Stromal cell of bone marrow (primary cell): ENCODE measurements at regions not wholly inside any gene's neighbourhood (a gene's known extent, or its start where the extent isn't known, plus 50 kb on each side); places are given as distances from the start of the nearest gene placed in this dataset.
"Not testable (repeated sequence)": the region's sequence is repeated elsewhere in the genome, so short reads cannot be mapped to it uniquely, and the experiment has no call there.

Experiments
- DNase-seq: peaks from one replicate; pipeline ENCODE4 v3.0.0-alpha.2; 2012; ENCODE audit warnings: low read depth

- peak; percentile 6 for DNase-seq
These were observed 227.1 kb upstream of the NBPF12 start for GRCh38 chr1:146710838-146711521.

DNA sequence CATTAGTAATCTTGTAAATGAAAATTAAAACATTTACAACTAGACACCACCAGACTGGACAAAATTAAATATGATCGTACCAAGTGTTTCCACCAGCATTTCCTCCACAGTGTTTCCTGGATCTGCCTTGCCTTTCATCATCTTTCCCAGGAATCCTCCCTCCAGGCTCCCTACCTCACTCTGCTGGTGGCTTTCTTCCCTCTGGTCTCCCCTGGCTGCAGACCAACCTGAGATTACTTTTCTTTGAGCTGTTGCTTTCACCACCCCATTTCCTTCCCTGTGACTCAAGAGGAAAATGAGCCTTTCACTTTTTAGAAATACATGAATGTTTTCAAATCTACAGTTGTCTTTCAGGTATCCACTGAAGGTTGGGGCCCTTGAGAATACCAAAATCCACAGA is 228.8 kb upstream of the NBPF12 start:
- DNase-seq = not testable (repeated sequence)

- not testable (repeated sequence) for DNase-seq
These were observed 233.9 kb upstream of the NBPF12 start for GRCh38 chr1:146704162-146704724.

GRCh38 chr1:146701320-146701719 is 236.8 kb upstream of the NBPF12 start:
- not testable (repeated sequence) for DNase-seq

DNA sequence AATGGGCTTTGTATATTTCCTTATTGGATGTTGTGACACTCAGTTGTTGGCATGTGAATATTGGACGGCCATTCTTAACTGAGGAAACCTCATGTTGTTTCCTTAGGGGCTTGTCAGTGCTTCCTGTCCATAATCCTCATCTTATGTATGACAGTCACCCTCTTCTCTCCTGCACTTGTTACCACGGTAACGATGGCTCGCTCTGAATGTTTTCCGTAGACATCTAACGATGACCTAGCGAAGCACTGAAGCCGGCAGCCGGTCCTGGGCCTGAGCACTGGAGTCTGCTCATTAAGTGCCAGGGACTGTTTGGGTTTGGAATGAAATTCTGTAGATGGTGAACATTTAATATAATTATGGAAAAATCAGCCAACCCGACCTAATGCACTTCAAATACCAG is 242.7 kb upstream of the NBPF12 start:
- not testable (repeated sequence) for DNase-seq

DNA sequence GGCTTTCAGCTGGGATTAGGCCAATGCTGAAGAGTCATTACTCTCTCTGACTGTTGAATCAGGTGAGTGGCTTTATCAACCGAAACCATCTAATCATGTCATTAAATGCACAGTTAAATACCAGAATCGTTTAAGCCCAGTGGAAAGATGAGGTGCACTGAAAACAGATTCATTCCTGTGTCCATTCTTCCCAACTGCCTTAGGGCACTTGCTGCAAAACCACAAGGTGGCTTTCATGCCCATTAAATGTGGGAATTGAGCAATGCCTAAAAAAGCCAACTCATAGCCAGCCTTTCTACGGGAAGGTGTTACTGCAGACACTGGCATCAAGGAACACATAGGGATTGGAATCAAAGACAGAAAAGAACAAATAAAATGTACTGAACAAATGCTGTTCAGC is 246.3 kb upstream of the NBPF12 start:
- not testable (repeated sequence) for DNase-seq

GRCh38 chr1:146688893-146689292 is 249.2 kb upstream of the NBPF12 start:
- not testable (repeated sequence) for DNase-seq

- DNase-seq = not testable (repeated sequence)
These were observed 251.3 kb upstream of the NBPF12 start for GRCh38 chr1:146686777-146687366.

DNA sequence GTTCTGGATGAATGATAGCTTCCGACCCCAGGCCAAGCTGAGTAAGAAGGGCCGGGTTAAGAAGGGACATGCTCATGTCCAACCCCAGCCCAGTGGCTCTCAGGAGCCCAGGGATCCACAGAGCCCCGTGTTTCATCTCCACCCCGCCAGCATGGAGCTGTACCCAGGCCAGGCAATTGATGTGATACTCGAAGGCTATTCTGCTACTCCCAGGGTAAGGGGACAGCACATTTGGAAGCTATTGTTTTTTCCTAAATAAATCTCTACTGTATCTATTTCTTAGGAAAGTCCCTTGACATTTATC is 255.0 kb upstream of the NBPF12 start:
- not testable (repeated sequence) for DNase-seq

DNA sequence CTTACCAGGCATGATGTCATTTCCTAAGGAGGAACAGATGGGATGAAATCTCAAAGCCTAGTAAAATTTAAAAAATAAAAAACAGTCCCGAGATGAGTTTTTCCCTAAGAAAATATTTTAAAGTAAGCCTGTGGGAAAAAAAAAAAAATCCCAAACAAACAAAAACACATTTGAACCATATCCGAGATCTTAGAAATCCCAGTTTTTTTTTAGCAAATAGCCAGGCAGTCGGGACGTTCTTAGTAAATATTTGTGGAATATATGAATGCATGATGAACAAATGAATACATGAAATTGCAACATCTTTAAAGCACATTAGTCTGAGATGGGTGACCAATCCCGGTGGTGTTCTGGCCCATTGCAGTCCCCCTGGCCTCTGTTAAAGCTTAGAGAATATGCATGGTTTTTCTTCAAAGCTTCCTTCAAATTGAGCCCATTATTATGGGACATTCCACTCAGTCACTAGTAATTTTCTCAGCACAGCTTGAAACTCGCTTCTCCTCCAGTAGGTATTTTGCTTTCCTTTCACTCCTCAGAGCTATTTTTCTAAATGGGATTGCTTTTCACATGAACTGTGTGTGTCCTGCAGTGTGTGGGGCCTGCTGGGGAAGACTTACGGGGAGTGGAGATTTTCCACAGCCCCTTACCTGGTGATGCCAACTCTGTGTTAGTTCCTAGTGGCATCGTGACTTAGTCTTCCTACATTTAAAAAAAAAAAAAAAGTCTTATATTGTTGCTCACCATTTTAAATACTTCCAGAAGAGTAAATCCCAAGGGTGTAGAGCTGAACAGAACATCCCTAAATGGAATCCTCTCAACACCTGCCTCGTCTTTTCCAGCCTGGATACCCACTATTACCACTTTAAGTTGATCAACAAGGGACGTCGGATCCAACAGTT is 255.6 kb upstream of the NBPF12 start:
- not testable (repeated sequence) for DNase-seq

DNA sequence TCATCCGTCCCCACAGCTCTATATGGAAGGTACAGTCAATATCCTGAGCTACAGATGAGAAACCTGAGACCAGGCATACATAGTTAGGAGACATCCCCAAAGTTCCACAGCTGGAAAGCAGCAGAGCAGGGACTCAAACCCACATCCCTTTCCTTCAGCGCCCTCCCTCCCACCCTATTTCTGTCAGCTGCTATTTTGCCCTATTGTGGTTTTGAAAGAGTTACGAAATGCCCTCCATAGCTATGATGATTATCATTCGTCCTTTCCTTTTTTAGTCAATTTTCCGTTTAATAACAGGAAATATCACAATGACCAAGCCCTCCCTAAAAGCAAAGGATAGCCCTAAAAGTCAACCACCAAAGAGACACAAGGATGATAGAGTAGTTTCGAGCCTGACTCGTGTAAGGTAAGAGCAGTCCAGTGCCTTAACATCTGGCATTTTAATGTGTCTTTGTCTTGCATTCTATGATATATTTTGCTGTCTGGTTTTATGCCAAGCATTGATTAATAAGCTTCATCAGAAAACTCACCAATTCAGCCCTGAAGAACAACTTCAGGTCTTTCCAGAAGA is 264.3 kb upstream of the NBPF12 start:
- peak; percentile 6 for DNase-seq

DNA sequence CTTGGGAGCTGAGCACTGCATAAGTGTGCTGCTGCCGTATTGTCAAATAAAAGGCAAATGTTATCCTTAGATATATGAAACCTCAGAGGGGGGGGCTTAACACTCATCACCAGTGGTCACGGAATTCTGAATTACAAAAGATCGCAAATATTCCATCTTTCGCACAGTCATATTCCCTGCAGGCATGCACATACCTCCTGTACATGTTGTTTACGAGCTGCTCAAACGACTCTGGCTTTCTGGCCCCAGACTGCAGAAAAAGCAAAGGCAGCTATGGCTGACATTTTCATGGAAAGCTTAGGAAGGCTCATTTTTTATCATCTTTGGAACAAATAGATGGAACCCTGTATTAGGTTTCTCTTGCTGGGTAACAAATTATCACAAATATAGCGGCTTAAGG is 265.5 kb upstream of the NBPF12 start:
- DNase-seq = not testable (repeated sequence)

DNA sequence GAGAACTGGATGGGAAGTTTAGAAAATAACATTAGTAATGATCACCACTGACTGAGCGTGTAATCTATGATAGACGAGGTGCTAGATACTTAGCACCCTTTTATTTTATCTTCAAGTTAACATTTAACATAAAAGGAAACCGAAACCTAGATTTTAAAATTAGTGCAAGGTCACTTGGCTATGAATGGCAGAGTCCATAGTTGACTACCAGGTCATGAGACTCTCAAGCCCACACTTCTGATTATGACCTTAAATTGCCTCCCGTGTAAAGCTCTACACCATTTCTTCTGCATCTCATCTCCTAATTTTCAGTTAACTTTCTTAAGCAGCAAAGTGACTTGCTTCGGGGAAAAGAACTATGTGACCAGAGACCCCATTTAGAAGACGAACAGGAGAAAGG is 266.5 kb upstream of the NBPF12 start:
- DNase-seq = not testable (repeated sequence)

DNA sequence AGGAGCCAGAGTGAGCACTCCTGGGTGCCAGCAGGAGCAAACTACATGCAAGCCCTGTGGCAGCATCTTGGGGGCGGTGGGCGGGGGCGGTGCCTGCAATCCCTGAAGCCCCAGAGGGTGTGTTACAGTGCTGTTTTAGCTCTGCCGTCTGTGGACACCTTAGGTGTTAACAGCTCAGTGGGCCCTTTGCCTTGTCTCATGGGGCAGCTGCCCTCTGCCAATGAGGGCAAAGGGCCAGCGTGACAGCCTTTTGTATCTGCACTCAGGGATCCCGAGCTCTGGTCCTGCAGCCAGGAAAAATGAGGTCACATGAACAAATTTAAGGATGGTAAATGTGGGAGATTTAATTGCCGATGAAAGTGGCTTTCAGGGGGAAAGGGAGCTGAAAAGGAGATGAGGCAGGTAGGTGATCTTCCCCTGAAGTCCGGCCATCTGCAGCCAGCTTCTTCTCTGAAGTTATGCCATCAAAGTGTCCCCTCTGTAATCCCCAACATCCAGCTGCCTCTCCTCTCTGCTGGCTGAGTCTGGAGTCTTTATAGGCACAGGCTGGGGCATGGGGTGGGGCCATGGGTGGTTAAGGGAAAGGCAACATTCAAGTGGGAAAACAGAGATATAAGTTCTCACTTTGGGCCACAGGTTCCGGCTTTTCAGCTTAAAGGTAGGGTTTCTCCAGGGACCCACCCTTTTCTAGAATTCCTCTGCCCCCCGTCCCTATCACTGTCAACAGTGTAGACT is 267.1 kb upstream of the NBPF12 start:
- not testable (repeated sequence) for DNase-seq

DNA sequence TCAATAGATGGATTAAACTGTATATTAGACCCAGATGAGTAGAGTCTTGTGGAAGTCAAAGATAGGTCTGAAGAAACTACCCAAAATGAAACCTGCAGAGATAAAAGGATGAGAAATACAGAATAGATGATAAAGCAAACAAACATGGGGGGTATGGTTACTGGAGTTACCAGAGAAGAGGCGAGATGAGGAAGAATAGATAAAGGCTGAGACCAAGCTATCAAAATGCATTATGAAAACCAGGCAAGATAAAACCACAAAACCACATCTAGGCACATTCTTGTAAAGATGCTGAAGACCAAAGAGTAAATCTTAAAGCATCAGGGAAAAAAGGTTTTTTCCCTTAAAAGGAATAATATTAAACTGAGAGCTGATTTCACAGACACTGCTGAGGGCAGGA is 271.8 kb upstream of the NBPF12 start:
- DNase-seq = not testable (repeated sequence)

GRCh38 chr1:146660242-146660641 is 277.9 kb upstream of the NBPF12 start:
- DNase-seq = peak; percentile 3

GRCh38 chr1:146656356-146657060 is 281.6 kb upstream of the NBPF12 start:
- peak; percentile 0 for DNase-seq

DNA sequence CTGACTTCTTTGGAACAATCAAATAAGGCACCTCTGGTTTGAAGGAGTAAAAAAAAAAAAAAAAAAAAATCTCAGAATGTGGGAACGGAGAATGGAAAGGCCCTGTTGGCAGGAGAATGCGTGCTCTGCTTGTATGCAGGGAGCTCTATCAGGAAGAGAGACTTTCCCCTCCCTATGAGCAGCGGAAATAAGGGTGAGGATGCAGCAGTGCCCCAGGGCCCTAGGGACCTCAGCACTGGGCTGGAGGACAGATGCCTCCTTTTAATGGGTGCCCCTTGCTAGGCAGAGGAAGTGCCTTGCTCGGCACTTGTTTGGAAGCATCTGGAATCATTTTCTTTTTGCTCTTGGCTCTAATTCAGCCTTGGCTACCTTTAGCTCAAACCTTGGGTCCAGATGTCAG is 283.4 kb upstream of the NBPF12 start:
- not testable (repeated sequence) for DNase-seq

DNA sequence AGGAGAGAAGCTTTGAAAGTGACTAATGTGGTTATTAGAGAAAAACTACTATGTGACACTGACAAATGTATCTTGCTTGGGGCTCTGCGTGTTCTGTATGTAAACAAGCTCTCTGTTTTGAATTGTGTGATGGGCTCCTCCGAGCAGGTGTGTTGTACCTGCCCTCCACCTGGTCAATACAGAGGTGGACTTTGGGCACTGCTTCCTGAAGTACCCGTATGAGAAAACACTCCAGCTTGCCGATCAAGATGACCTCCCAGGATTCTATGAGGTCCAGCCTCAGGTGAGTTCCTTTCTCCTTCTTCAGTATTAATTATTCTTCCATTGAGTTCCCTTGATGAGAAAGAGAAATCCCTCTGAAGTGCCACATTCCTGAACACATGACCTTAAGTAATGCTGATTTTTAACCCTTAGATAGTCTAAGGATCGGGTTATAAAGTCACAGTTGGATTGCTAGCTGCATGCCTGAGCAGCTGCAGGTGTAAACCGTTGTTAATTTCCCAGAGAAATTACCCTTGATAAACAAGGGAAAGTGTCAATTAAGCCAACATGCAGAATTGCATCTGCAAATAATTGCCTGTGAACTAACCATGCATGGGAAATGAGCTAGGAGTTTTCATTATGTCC is 292.0 kb upstream of the NBPF12 start:
- DNase-seq = not testable (repeated sequence)

GRCh38 chr1:146641534-146641933 is 296.6 kb upstream of the NBPF12 start:
- DNase-seq = not testable (repeated sequence)
